ENCODE measurements at regions not wholly inside any gene's neighbourhood (a gene's known extent, or its start where the extent isn't known, plus 50 kb on each side); places are given as distances from the start of the nearest gene placed in this dataset.

DNA sequence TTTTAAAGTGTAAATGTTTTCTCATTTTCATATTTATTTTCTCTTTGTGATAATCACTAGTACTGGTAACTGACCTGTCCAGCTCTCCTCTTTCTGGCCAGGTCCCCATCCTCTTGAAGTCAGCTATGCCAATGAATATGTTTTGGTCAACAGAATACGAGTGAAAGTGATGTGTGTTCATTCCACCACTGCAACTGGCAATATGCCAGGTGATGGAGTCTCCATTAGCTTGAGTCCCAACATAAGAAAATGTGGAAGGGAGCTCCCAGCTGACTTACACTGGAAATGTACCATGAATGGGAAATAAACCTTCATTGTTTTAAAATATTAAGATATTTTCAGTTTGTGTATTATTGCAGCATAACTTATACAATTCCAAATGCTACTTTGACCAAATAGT lies 75.8 kb downstream of the CCDC34 start:
- DNase-seq (ENCODE audit: low read depth) = no peak
- H3K4me3 ChIP-seq (ENCODE audit: low read depth, low read length) = no peak overlapping the region
- TF ChIP-seq, protein P1, sequence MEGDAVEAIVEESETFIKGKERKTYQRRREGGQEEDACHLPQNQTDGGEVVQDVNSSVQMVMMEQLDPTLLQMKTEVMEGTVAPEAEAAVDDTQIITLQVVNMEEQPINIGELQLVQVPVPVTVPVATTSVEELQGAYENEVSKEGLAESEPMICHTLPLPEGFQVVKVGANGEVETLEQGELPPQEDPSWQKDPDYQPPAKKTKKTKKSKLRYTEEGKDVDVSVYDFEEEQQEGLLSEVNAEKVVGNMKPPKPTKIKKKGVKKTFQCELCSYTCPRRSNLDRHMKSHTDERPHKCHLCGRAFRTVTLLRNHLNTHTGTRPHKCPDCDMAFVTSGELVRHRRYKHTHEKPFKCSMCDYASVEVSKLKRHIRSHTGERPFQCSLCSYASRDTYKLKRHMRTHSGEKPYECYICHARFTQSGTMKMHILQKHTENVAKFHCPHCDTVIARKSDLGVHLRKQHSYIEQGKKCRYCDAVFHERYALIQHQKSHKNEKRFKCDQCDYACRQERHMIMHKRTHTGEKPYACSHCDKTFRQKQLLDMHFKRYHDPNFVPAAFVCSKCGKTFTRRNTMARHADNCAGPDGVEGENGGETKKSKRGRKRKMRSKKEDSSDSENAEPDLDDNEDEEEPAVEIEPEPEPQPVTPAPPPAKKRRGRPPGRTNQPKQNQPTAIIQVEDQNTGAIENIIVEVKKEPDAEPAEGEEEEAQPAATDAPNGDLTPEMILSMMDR (IDR thresholded peaks at IDR 0.05; ENCODE audit: control insufficient read depth, extremely low read depth, insufficient read depth) = no peak

DNA sequence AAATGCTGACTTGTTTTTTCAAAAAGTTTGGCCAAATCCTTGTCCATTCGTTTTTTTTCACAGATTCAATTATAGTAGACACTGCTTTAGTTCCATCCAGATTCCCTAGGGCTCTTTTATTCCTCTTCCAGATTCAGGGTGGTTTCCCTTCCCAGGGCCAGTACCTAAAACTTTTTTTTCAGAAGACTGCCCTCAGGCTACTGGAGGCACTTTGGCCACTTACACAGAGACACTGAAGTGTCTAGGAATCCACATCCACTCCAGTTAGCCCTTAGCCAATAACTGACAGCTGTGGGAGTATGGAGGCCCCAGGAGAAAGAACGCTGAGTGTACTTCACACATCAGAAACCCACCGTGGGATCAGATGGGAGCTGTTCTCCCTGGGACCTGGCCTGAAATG lies 77.3 kb downstream of the CCDC34 start:
- TF ChIP-seq, protein P1 (IDR thresholded peaks at IDR 0.05; ENCODE audit: control insufficient read depth, extremely low read depth, insufficient read depth) = no peak
- no peak for DNase-seq (ENCODE audit: low read depth)
- no peak overlapping the region for H3K4me3 ChIP-seq (ENCODE audit: low read depth, low read length)

DNA sequence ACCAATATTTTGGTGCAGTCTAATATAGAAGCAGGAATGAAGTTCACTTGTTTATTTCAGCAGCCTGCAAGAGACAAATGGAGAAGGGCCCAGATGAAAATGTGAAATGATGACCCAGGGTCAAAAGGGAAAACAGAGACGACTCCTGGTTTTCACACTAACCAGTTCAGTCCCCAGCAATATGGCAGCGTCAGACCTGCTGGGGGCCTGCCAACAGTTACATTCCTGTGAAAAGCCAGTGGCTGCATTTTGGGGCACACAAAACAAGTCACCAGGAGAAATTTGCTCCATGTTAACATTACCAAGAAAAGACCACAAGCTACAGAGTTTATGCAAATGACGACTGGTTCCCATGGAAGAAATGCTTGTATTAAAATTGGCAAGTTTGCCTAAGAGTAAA lies 80.2 kb downstream of the CCDC34 start:
- TF ChIP-seq, protein P1 (IDR thresholded peaks at IDR 0.05; ENCODE audit: control insufficient read depth, extremely low read depth, insufficient read depth) = no peak
- DNase-seq (ENCODE audit: low read depth) = no peak
- no peak overlapping the region for H3K4me3 ChIP-seq (ENCODE audit: low read depth, low read length)

DNA sequence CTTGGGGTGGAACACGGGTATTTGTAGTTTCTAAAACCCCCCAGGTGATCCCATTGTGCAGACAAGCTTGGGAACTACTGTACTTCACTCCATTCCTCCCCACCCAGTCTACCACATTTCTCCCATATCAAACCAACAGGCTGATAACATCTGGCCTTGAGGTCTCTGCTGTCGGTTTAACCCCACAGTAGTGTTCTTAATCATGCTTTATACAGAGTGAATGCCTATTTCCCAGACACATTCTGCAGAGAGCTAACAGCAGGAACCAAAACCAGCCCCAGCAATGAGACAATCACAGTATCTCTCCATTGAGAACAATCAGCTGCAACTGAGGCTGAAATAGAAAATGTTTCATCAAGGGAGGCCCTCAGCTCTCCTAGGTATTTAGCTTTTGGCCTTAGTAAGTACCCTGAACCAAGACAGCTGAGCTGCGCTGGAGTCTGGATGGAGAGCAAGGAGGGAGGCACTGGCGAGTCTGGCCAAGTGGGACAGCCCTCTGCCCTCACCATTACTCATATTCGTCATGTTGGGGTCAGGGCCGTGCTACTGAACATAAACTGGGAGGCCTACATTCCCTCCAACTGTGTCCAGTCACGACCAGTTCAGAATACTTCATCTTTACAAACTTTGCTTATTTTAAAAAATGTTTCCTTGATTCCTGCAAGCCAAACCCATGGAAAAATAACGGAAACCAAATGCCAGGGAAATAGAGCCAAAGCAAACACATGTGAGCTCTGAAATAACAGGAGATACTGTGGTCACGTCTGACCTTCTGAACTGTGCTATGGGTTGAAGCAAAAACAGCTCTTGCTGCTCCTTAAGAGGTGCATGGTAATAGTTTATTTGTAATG lies 81.0 kb downstream of the CCDC34 start:
- no peak for DNase-seq (ENCODE audit: low read depth)
- H3K4me3 ChIP-seq (ENCODE audit: low read depth, low read length) = no peak overlapping the region
- TF ChIP-seq, protein P1 (IDR thresholded peaks at IDR 0.05; ENCODE audit: control insufficient read depth, extremely low read depth, insufficient read depth) = no peak

DNA sequence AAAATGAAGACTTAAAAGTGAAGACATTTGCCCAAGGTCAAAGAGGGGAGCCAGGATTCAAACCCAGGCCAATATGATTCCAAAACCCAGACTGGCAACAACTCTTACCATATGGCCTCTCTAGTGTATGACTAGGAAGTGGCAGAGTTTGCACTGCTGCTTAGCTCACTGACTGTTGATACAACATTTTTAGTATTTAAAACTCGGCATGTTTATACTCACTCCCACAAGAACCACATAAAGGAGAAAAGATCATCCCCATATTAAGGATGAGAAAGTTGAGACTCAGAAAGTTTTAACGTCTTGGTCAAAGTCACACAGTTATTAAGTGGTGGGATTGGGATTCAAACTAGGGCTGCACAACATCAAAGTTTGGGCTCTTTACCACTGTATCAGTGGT lies 81.7 kb downstream of the CCDC34 start:
- no peak overlapping the region for H3K4me3 ChIP-seq (ENCODE audit: low read depth, low read length)
- TF ChIP-seq, protein P1 (IDR thresholded peaks at IDR 0.05; ENCODE audit: control insufficient read depth, extremely low read depth, insufficient read depth) = no peak
- DNase-seq (ENCODE audit: low read depth) = no peak

DNA sequence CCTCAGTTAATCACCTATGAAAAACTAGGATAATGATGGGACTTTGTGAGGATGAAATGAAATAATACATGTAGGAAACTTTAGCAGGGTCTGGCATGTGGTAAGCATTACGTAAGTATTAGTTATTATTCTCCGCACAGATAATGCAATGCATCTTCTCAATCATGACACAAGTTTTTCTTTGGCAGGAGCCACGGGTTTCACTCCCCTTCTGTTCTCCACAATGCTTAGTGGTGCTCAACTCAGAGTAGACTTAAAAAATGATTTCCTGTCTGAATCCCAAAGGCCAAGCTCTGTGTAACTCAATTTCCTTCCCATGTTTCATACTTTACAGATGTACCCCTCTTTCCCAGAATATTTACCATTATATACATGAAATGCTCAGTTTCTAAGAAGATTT lies 82.9 kb downstream of the CCDC34 start:
- TF ChIP-seq, protein P1 (IDR thresholded peaks at IDR 0.05; ENCODE audit: control insufficient read depth, extremely low read depth, insufficient read depth) = no peak
- no peak for DNase-seq (ENCODE audit: low read depth)
- H3K4me3 ChIP-seq (ENCODE audit: low read depth, low read length) = no peak overlapping the region

DNA sequence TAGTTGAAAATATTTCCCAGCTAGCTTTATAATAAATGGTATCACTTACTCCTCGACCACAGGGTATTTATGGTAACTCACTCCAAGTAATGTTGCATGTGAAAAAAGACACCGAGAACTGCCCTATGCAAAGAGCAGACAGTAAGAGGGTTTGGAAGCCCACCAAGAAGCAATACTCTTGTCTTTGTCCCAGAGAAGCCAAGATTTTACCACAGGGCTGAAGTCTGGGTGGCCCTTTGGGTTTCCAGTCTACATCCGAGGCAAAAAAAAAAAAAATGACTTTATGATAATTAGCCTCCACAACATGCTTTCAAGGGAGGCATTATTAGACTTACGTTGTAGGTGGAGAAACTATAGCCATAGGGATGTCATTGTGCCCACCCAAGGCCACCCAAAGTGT lies 83.6 kb downstream of the CCDC34 start:
- no peak for DNase-seq (ENCODE audit: low read depth)
- TF ChIP-seq, protein P1 (IDR thresholded peaks at IDR 0.05; ENCODE audit: control insufficient read depth, extremely low read depth, insufficient read depth) = no peak
- no peak overlapping the region for H3K4me3 ChIP-seq (ENCODE audit: low read depth, low read length)
